CD4-positive, alpha-beta T cell (primary cell): ENCODE measurements at regions not wholly inside any gene's neighbourhood (a gene's known extent, or its start where the extent isn't known, plus 50 kb on each side); places are given as distances from the start of the nearest gene placed in this dataset.

Experiments used
- ATAC-seq: fragments of 200-7000 bp; cut with Tn5 transposase; one replicate; pipeline ENCODE4 v1.10.0; 2022; ENCODE audit warnings: mild to moderate bottlenecking; ENCODE audit not compliant: poor library complexity
- CTCF ChIA-PET: fragments of 350-600 bp; sonication (Branson Sonifier 250); formaldehyde crosslinking; loops from one replicate; lab custom pipeline; 2021; ENCODE audit warnings: antibody characterized with exemption, inconsistent platforms; lab: Charles Lee
- POLR2A ChIA-PET: fragments of 350-600 bp; sonication (Branson Sonifier 250); formaldehyde crosslinking; loops from one replicate; lab custom pipeline; 2021; ENCODE audit warnings: antibody characterized with exemption, inconsistent platforms; lab: Charles Lee
- DNase-seq, 14 experiments: peaks; one replicate each; pipeline ENCODE4 v3.0.0-alpha.2; 2013 to 2020; ENCODE audit warnings: mixed read lengths in 2 of 14
- H3K27ac ChIP-seq, 2 donors: one replicate each; pipeline versions ENCODE4 v1.5.1 to v1.7.0; 2013; ENCODE audit warnings: low read length in 2 of 2, low read depth in 1 of 2, mild to moderate bottlenecking in 1 of 2
- H3K27me3 ChIP-seq, 2 experiments: 1 replicate in 1 of 2; 2 replicates in 1 of 2; pipeline versions ENCODE4 v1.6.1 to v1.7.0; 2013; ENCODE audit warnings: low read length in 2 of 2, control low read depth in 1 of 2, mild to moderate bottlenecking in 1 of 2, moderate library complexity in 1 of 2; ENCODE audit not compliant: insufficient read depth in 2 of 2, control insufficient read depth in 1 of 2
- H3K36me3 ChIP-seq: one replicate; pipeline ENCODE4 v1.6.1; 2013; ENCODE audit warnings: low read length, control low read depth; ENCODE audit not compliant: insufficient read depth
- H3K4me1 ChIP-seq: one replicate; pipeline ENCODE4 v1.6.1; 2013; ENCODE audit warnings: low read length, control low read depth; ENCODE audit not compliant: insufficient read depth
- H3K4me3 ChIP-seq: one replicate; pipeline ENCODE4 v1.5.1; 2013; ENCODE audit warnings: mild to moderate bottlenecking, low read length, moderate library complexity
- H3K9me3 ChIP-seq, 2 experiments: 1 replicate in 1 of 2; 2 replicates in 1 of 2; pipeline versions ENCODE4 v1.6.1 to v1.7.0; 2013; ENCODE audit warnings: low read length in 2 of 2, mild to moderate bottlenecking in 2 of 2, control low read depth in 1 of 2, moderate library complexity in 1 of 2; ENCODE audit not compliant: control insufficient read depth in 1 of 2, insufficient read depth in 1 of 2
- H3K27ac Mint-ChIP-seq: one replicate; pipeline ENCODE4 v1.8.0; 2020; ENCODE audit warnings: mixed read lengths
- H3K27me3 Mint-ChIP-seq: one replicate; pipeline ENCODE4 v1.8.0; 2021; ENCODE audit warnings: mixed read lengths
- H3K36me3 Mint-ChIP-seq: one replicate; pipeline ENCODE4 v1.8.0; 2021; ENCODE audit warnings: low read depth, mixed read lengths
- H3K4me1 Mint-ChIP-seq: one replicate; pipeline ENCODE4 v1.8.0; 2021; ENCODE audit warnings: low read depth, mixed read lengths
- H3K4me3 Mint-ChIP-seq: one replicate; pipeline ENCODE4 v1.8.0; 2020; ENCODE audit warnings: mild to moderate bottlenecking, mixed read lengths
- H3K9me3 Mint-ChIP-seq: one replicate; pipeline ENCODE4 v1.8.0; 2020; ENCODE audit warnings: mixed read lengths
- CTCF ChIP-seq: fragments of 200-600 bp; IDR thresholded peaks from one replicate; pipeline ENCODE4 v1.8.0; 2022; ENCODE audit warnings: antibody characterized with exemption, mild to moderate bottlenecking
- intact Hi-C, 2 experiments: fragments of 100-400 bp; cut with DNase I in 1 of 2; cut with micrococcal nuclease in 1 of 2; formaldehyde crosslinking; loops; one replicate each; pipeline versions ENCODE4 v1.15.1 to v1.9.0; 2023 to 2025; cut with DNase I, micrococcal nuclease

DNA sequence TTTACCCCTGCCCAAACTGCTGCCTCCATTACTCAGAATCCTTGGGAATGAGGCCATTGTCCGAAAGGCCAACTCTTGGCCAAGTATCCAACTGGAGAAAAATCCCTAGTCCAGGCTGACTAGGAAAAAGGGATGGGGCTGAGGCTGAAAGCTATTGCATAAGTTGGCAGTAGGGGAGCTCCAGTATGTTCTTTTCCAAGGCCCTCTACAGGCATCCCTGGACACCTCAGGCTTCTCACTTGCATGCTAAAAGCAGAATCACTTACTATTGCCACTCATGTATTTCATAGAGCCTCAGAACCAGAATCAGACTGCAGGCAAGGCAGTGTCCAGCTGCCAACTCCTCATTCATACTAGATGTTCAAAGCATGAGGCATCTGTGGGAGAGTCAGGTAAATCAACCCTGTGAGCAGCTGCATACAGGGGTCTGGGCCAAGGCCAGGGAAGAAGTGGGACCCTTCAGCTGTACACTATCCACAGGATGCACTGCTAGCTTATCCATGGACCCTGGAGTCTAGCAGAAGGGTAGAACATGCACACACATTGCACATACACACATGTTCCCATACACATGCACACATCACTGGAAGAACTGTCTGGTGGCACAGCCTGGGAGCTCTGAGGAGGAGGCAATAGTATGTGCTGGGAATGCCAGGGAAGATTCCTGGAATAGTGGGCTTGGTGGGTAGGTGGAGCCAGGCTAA is 195.3 kb downstream of the C1orf94 start:
- no peaks in the 10 kb centered on the region for H3K36me3 Mint-ChIP-seq
- no peaks in the 10 kb centered on the region for H3K4me1 Mint-ChIP-seq
- H3K4me1 ChIP-seq = no peaks in the 10 kb centered on the region
- no peak overlapping the region for H3K4me3 Mint-ChIP-seq
- H3K27me3 Mint-ChIP-seq = peaks cover 61% of the 10 kb centered on the region
- DNase-seq = no peak
- intact Hi-C loops = no loop called here
- no peaks in the 10 kb centered on the region for H3K9me3 ChIP-seq
- H3K9me3 Mint-ChIP-seq = no peaks in the 10 kb centered on the region
- POLR2A ChIA-PET = no interaction called here
- no peak overlapping the region for H3K4me3 ChIP-seq
- H3K36me3 ChIP-seq = no peaks in the 10 kb centered on the region
- H3K27ac ChIP-seq = no peak overlapping the region
- no peak overlapping the region for H3K27ac Mint-ChIP-seq
- TF ChIP-seq CTCF = no peak
- no peak for ATAC-seq
- CTCF ChIA-PET = no interaction called here
- peaks cover 8 to 11% of the 10 kb centered on the region in 2 experiments for H3K27me3 ChIP-seq

GRCh38 chr1:34372891-34373290 is 196.2 kb downstream of the C1orf94 start:
- peaks cover 68% of the 10 kb centered on the region for H3K27me3 Mint-ChIP-seq
- CTCF ChIA-PET = no interaction called here

GRCh38 chr1:34373912-34374311 is 197.2 kb downstream of the C1orf94 start:
- no peak overlapping the region for H3K4me3 Mint-ChIP-seq
- H3K27me3 Mint-ChIP-seq = peaks cover 72% of the 10 kb centered on the region
- H3K9me3 ChIP-seq = no peaks in the 10 kb centered on the region
- H3K9me3 Mint-ChIP-seq = no peaks in the 10 kb centered on the region
- DNase-seq (no peak), ATAC-seq (no peak)
- H3K27ac ChIP-seq = no peak overlapping the region
- no peak overlapping the region for H3K27ac Mint-ChIP-seq
- H3K36me3 ChIP-seq = no peaks in the 10 kb centered on the region
- ChIA-PET CTCF (no interaction called here), POLR2A (no interaction called here)
- no peak for TF ChIP-seq CTCF
- no peaks in the 10 kb centered on the region for H3K36me3 Mint-ChIP-seq
- H3K4me3 ChIP-seq = no peak overlapping the region
- no peaks in the 10 kb centered on the region for H3K4me1 ChIP-seq
- peaks cover 17 to 20% of the 10 kb centered on the region in 2 experiments for H3K27me3 ChIP-seq
- no peaks in the 10 kb centered on the region for H3K4me1 Mint-ChIP-seq
- intact Hi-C loops = no loop called here

More at GRCh38 chr1:34372891-34373290, 196.2 kb downstream of the C1orf94 start:
- Histone ChIP-seq H3K36me3 (no peaks in the 10 kb centered on the region), H3K27ac (no peak overlapping the region), H3K4me3 (no peak overlapping the region), H3K27me3 (peaks cover 11% of the 10 kb centered on the region in 2 experiments), H3K9me3 (no peaks in the 10 kb centered on the region), H3K4me1 (no peaks in the 10 kb centered on the region)
- no peak overlapping the region for H3K27ac Mint-ChIP-seq
- no peaks in the 10 kb centered on the region for H3K9me3 Mint-ChIP-seq
- POLR2A ChIA-PET = no interaction called here
- ATAC-seq (no peak), DNase-seq (no peak)
- no peak for TF ChIP-seq CTCF
- intact Hi-C loops = no loop called here
- H3K36me3 Mint-ChIP-seq = no peaks in the 10 kb centered on the region
- H3K4me3 Mint-ChIP-seq = no peak overlapping the region
- no peaks in the 10 kb centered on the region for H3K4me1 Mint-ChIP-seq
